ENCODE measurements at regions not wholly inside any gene's neighbourhood (a gene's known extent, or its start where the extent isn't known, plus 50 kb on each side); places are given as distances from the start of the nearest gene placed in this dataset.

DNA sequence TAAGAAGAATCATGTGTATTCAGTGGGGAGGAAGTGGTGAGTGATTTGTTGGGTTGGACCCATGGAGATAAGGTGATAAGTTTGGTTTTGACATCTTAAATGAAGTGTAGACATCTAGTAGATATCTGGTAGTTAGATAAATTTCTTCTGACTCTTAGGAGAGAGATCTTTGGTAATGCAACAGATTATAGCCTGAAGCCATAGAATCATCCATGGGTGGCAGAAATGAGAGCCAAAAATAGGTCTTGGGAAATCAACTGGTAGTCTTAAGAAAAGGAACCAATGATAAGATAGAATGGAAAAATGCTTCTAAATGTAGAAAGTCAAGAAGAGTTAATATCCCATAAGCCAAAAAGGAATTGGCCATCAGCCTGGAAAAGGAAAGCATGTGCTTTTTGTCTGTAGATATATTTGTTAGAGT lies 532.7 kb upstream of the GRAMD2B start:
- TF ChIP-seq SIN3A (IDR thresholded peaks at IDR 0.05; ENCODE audit: low read depth, low read length): no peak
- TF ChIP-seq, protein P1, sequence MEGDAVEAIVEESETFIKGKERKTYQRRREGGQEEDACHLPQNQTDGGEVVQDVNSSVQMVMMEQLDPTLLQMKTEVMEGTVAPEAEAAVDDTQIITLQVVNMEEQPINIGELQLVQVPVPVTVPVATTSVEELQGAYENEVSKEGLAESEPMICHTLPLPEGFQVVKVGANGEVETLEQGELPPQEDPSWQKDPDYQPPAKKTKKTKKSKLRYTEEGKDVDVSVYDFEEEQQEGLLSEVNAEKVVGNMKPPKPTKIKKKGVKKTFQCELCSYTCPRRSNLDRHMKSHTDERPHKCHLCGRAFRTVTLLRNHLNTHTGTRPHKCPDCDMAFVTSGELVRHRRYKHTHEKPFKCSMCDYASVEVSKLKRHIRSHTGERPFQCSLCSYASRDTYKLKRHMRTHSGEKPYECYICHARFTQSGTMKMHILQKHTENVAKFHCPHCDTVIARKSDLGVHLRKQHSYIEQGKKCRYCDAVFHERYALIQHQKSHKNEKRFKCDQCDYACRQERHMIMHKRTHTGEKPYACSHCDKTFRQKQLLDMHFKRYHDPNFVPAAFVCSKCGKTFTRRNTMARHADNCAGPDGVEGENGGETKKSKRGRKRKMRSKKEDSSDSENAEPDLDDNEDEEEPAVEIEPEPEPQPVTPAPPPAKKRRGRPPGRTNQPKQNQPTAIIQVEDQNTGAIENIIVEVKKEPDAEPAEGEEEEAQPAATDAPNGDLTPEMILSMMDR (IDR thresholded peaks at IDR 0.05 in 2 of 3, conservative IDR thresholded peaks at IDR 0.05 in 1 of 3; ENCODE audit: control insufficient read depth in 2 of 3, extremely low read depth in 1 of 3, insufficient read depth in 1 of 3, low read depth in 3 of 3, low read length in 3 of 3): no peak
- no peak for TF ChIP-seq POLR2A (IDR thresholded peaks at IDR 0.05; ENCODE audit: low read depth, low read length)
- TF ChIP-seq, protein P2, sequence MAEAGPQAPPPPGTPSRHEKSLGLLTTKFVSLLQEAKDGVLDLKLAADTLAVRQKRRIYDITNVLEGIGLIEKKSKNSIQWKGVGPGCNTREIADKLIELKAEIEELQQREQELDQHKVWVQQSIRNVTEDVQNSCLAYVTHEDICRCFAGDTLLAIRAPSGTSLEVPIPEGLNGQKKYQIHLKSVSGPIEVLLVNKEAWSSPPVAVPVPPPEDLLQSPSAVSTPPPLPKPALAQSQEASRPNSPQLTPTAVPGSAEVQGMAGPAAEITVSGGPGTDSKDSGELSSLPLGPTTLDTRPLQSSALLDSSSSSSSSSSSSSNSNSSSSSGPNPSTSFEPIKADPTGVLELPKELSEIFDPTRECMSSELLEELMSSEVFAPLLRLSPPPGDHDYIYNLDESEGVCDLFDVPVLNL (IDR thresholded peaks at IDR 0.05; ENCODE audit: low read depth, low read length): no peak
- TF ChIP-seq EGR1 (IDR thresholded peaks at IDR 0.05; ENCODE audit: borderline replicate concordance in 1 of 2, low read depth in 2 of 2, low read length in 2 of 2): no peak
- no peak for TF ChIP-seq RAD51 (IDR thresholded peaks at IDR 0.05)
- TF ChIP-seq EZH2 (IDR thresholded peaks at IDR 0.05; ENCODE audit: borderline replicate concordance, control insufficient read depth, low read depth, low read length): no peak

Data from GM12878 (cell line).